CD14-positive monocyte (primary cell): ENCODE measurements at regions not wholly inside any gene's neighbourhood (a gene's known extent, or its start where the extent isn't known, plus 50 kb on each side); places are given as distances from the start of the nearest gene placed in this dataset.

Experiments used
- DNase-seq, 3 donors: peaks; one replicate each; pipeline ENCODE4 v3.0.0-alpha.2; 2011 to 2022
- H2AFZ ChIP-seq: 2 replicates; pipeline ENCODE4 v1.6.0; 2012; ENCODE audit warnings: mild to moderate bottlenecking, low read depth, low read length, inconsistent platforms; ENCODE audit not compliant: insufficient read depth, poor library complexity, severe bottlenecking
- H3K27ac ChIP-seq, 2 donors: 1 replicate in 1 of 2; 2 replicates in 1 of 2; pipeline ENCODE4 v1.5.1; 2012 to 2013; ENCODE audit warnings: low read length in 2 of 2, control low read depth in 1 of 2, inconsistent platforms in 1 of 2, low read depth in 1 of 2, mild to moderate bottlenecking in 1 of 2
- H3K27me3 ChIP-seq, 2 donors: one replicate each; pipeline versions ENCODE4 v1.6.0 to v1.6.1; 2011 to 2013; ENCODE audit warnings: low read length in 2 of 2; ENCODE audit not compliant: control insufficient read depth in 2 of 2, insufficient read depth in 2 of 2
- H3K36me3 ChIP-seq, 2 donors: replicated peaks in 1 of 2; 1 replicate in 1 of 2; 2 replicates in 1 of 2; pipeline versions ENCODE4 v1.5.1 to v1.6.1; 2012 to 2013; ENCODE audit warnings: low read length in 2 of 2, control low read depth in 1 of 2, inconsistent platforms in 1 of 2, mild to moderate bottlenecking in 1 of 2; ENCODE audit not compliant: insufficient read depth in 2 of 2, control insufficient read depth in 1 of 2
- H3K4me1 ChIP-seq, 2 donors: 1 replicate in 1 of 2; 2 replicates in 1 of 2; pipeline versions ENCODE4 v1.5.1 to v1.6.1; 2012 to 2013; ENCODE audit warnings: low read length in 2 of 2, control low read depth in 1 of 2, inconsistent platforms in 1 of 2, mild to moderate bottlenecking in 1 of 2, moderate library complexity in 1 of 2; ENCODE audit not compliant: insufficient read depth in 2 of 2, control insufficient read depth in 1 of 2
- H3K4me2 ChIP-seq: replicated peaks from 2 replicates; pipeline ENCODE3; 2012; ENCODE audit warnings: low read length, moderate library complexity, mild to moderate bottlenecking; ENCODE audit not compliant: poor library complexity, severe bottlenecking; ENCODE audit errors: extremely low read depth
- H3K4me3 ChIP-seq, 3 experiments: fragments of 200-600 bp in 1 of 3; sonication (generic) in 1 of 3; replicated peaks in 1 of 3; 1 replicate in 2 of 3; 2 replicates in 1 of 3; pipeline ENCODE4 v1.5.1; 2011 to 2013; ENCODE audit warnings: low read length in 3 of 3, mild to moderate bottlenecking in 3 of 3, control low read depth in 2 of 3, low read depth in 2 of 3, inconsistent platforms in 1 of 3, moderate library complexity in 1 of 3
- H3K79me2 ChIP-seq: 2 replicates; pipeline ENCODE4 v1.6.0; 2012; ENCODE audit warnings: mild to moderate bottlenecking, control low read depth, inconsistent platforms, low read length, moderate library complexity; ENCODE audit not compliant: insufficient read depth
- H3K9ac ChIP-seq: 2 replicates; pipeline ENCODE4 v1.6.0; 2017; ENCODE audit warnings: low read length, mild to moderate bottlenecking; ENCODE audit not compliant: insufficient read depth, poor library complexity, severe bottlenecking
- H3K9me3 ChIP-seq, 2 donors: replicated peaks in 1 of 2; 1 replicate in 1 of 2; 2 replicates in 1 of 2; pipeline versions ENCODE4 v1.5.1 to v1.6.1; 2012 to 2013; ENCODE audit warnings: low read length in 2 of 2, control low read depth in 1 of 2; ENCODE audit not compliant: control insufficient read depth in 1 of 2, insufficient read depth in 1 of 2
- H4K20me1 ChIP-seq: 2 replicates; pipeline ENCODE4 v1.6.0; 2012; ENCODE audit warnings: mild to moderate bottlenecking, low read length, control low read depth, moderate library complexity; ENCODE audit not compliant: insufficient read depth
- H3K27ac Mint-ChIP-seq, 7 donors: one replicate each; pipeline ENCODE4 v1.8.0; 2020; ENCODE audit warnings: mild to moderate bottlenecking in 7 of 7, mixed read lengths in 7 of 7, moderate library complexity in 6 of 7, inconsistent platforms in 2 of 7
- H3K27me3 Mint-ChIP-seq, 3 donors: one replicate each; pipeline ENCODE4 v1.8.0; 2021 to 2022; ENCODE audit warnings: low read depth in 3 of 3, mild to moderate bottlenecking in 3 of 3, mixed read lengths in 3 of 3, moderate library complexity in 3 of 3, inconsistent platforms in 1 of 3
- H3K36me3 Mint-ChIP-seq, 2 donors: one replicate each; pipeline ENCODE4 v1.8.0; 2020; ENCODE audit warnings: mixed read lengths in 2 of 2, inconsistent platforms in 1 of 2, mild to moderate bottlenecking in 1 of 2
- H3K4me1 Mint-ChIP-seq: one replicate; pipeline ENCODE4 v1.8.0; 2020; ENCODE audit warnings: mild to moderate bottlenecking, mixed read lengths
- H3K4me3 Mint-ChIP-seq, 2 donors: one replicate each; pipeline ENCODE4 v1.8.0; 2020; ENCODE audit warnings: mild to moderate bottlenecking in 2 of 2, mixed read lengths in 2 of 2, moderate library complexity in 1 of 2
- H3K9me3 Mint-ChIP-seq, 7 donors: one replicate each; pipeline ENCODE4 v1.8.0; 2020 to 2022; ENCODE audit warnings: mixed read lengths in 7 of 7, mild to moderate bottlenecking in 6 of 7, moderate library complexity in 6 of 7, inconsistent platforms in 2 of 7
- WGBS: methylation state at CpG from one replicate; pipeline ENCODE4 v1.1.5; 2013; ENCODE audit warnings: missing lambda C conversion rate; ENCODE audit not compliant: insufficient coverage; 5-methylcytosine and 5-hydroxymethylcytosine counted together
- intact Hi-C, 2 donors: fragments of 100-400 bp; cut with micrococcal nuclease; formaldehyde crosslinking; loops; one replicate each; pipeline versions ENCODE4 v1.15.0 to v1.15.1; 2023
- TF ChIP-seq, protein P1 (sequence below): fragments of 200-600 bp; IDR thresholded peaks from one replicate; pipeline ENCODE4 v1.8.0; 2022; ENCODE audit warnings: antibody characterized with exemption, mild to moderate bottlenecking

DNA sequence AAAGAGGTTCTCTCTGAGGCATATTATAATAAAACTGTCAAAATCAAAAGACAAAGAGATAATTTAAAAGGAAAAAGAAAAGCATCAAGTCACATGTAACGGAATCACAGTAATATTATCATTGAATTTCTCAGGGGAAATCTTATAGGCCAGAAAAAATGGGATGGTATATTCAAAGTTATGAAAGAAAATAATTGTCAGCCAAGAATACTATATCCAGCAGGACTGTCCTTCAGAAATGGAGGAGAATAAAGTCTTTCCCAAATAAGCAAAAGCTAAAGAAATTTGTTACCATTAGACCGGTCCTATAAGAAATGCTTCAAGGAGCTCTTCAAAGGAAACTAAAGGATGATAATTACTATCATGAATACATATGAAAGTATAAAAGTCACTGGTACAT, 342.0 kb upstream of the GRAMD2B start:
- H3K4me1 Mint-ChIP-seq = no peaks in the 10 kb centered on the region
- Histone ChIP-seq H2AFZ (no peak overlapping the region), H3K4me1 (no peaks in the 10 kb centered on the region), H3K4me2 (no peak overlapping the region), H4K20me1 (no peaks in the 10 kb centered on the region), H3K9ac (no peak overlapping the region), H3K9me3 (peaks cover 25 to 34% of the 10 kb centered on the region in 2 donors), H3K27me3 (no peaks in the 10 kb centered on the region), H3K27ac (no peak overlapping the region), H3K79me2 (no peaks in the 10 kb centered on the region), H3K4me3 (no peak overlapping the region), H3K36me3 (no peaks in the 10 kb centered on the region)
- no peak overlapping the region for H3K27ac Mint-ChIP-seq
- DNase-seq = no peak
- H3K4me3 Mint-ChIP-seq = no peak overlapping the region
- peaks cover 12 to 34% (median 18%) of the 10 kb centered on the region in 7 donors for H3K9me3 Mint-ChIP-seq
- TF ChIP-seq, protein P1, sequence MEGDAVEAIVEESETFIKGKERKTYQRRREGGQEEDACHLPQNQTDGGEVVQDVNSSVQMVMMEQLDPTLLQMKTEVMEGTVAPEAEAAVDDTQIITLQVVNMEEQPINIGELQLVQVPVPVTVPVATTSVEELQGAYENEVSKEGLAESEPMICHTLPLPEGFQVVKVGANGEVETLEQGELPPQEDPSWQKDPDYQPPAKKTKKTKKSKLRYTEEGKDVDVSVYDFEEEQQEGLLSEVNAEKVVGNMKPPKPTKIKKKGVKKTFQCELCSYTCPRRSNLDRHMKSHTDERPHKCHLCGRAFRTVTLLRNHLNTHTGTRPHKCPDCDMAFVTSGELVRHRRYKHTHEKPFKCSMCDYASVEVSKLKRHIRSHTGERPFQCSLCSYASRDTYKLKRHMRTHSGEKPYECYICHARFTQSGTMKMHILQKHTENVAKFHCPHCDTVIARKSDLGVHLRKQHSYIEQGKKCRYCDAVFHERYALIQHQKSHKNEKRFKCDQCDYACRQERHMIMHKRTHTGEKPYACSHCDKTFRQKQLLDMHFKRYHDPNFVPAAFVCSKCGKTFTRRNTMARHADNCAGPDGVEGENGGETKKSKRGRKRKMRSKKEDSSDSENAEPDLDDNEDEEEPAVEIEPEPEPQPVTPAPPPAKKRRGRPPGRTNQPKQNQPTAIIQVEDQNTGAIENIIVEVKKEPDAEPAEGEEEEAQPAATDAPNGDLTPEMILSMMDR = no peak
- intact Hi-C loops = no loop called here
- no peaks in the 10 kb centered on the region for H3K36me3 Mint-ChIP-seq
- no CpG with 5 or more reads among the region's 2 CpGs for WGBS
- peaks cover 0 to 2% (median 0%) of the 10 kb centered on the region in 3 donors for H3K27me3 Mint-ChIP-seq

DNA sequence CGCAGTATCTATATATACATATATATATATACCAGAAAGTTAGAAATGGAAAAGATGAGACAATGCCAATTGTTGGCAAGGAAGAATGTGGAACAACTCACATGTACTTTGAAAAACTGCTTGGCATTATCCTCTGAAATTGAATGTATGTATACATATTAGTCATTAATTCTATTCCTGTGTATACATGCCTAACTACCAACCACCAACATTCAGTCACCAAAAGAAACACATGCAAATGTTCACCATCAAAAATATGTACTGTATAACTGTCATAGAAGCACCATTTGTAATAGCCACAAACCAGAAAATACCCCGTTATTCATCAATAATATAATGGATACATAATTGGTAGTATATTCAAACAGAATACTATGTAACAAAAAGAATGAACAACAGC, 330.2 kb upstream of the GRAMD2B start:
- no peak overlapping the region for H3K4me3 ChIP-seq
- TF ChIP-seq, protein P1 = no peak
- no peak overlapping the region for H3K27ac Mint-ChIP-seq
- H3K9ac ChIP-seq = no peak overlapping the region
- no peaks in the 10 kb centered on the region for H3K36me3 Mint-ChIP-seq
- H3K4me1 ChIP-seq = no peaks in the 10 kb centered on the region
- no peak overlapping the region for H2AFZ ChIP-seq
- H4K20me1 ChIP-seq = no peaks in the 10 kb centered on the region
- no peak overlapping the region for H3K4me2 ChIP-seq
- no peak for DNase-seq
- peaks cover 6 to 24% (median 18%) of the 10 kb centered on the region in 7 donors for H3K9me3 Mint-ChIP-seq
- peaks cover 5% of the 10 kb centered on the region in 2 donors for H3K9me3 ChIP-seq
- no peaks in the 10 kb centered on the region for H3K79me2 ChIP-seq
- no peak overlapping the region for H3K4me3 Mint-ChIP-seq
- no peak overlapping the region for H3K27ac ChIP-seq
- H3K27me3 ChIP-seq = no peaks in the 10 kb centered on the region
- H3K27me3 Mint-ChIP-seq = peaks cover 0 to 3% (median 0%) of the 10 kb centered on the region in 3 donors
- no peaks in the 10 kb centered on the region for H3K4me1 Mint-ChIP-seq
- H3K36me3 ChIP-seq = no peaks in the 10 kb centered on the region
- intact Hi-C loops = no loop called here
- no CpG with 5 or more reads among the region's 2 CpGs for WGBS
